Endothelial cell (in vitro differentiated cells): ENCODE measurements at regions not wholly inside any gene's neighbourhood (a gene's known extent, or its start where the extent isn't known, plus 50 kb on each side); places are given as distances from the start of the nearest gene placed in this dataset.

ENCODE experiments used
- DNase-seq: peaks from one replicate; pipeline ENCODE4 v3.0.0; 2021; ENCODE audit warnings: low spot score
- H3K27ac Mint-ChIP-seq: one replicate; pipeline ENCODE4 v1.8.0; 2021; ENCODE audit warnings: mixed read lengths, inconsistent platforms; ENCODE audit not compliant: unreplicated experiment
- H3K27me3 Mint-ChIP-seq: one replicate; pipeline ENCODE4 v1.8.0; 2021; ENCODE audit warnings: mild to moderate bottlenecking, moderate library complexity, mixed read lengths, inconsistent platforms; ENCODE audit not compliant: unreplicated experiment
- H3K36me3 Mint-ChIP-seq: one replicate; pipeline ENCODE4 v1.8.0; 2021; ENCODE audit warnings: mild to moderate bottlenecking, low read depth, mixed read lengths, inconsistent platforms; ENCODE audit not compliant: unreplicated experiment
- H3K4me1 Mint-ChIP-seq: one replicate; pipeline ENCODE4 v1.8.0; 2021; ENCODE audit warnings: mild to moderate bottlenecking, mixed read lengths, inconsistent platforms; ENCODE audit not compliant: unreplicated experiment
- H3K4me3 Mint-ChIP-seq: one replicate; pipeline ENCODE4 v1.8.0; 2021; ENCODE audit warnings: mild to moderate bottlenecking, mixed read lengths, inconsistent platforms; ENCODE audit not compliant: unreplicated experiment
- H3K9me3 Mint-ChIP-seq: one replicate; pipeline ENCODE4 v1.8.0; 2021; ENCODE audit warnings: mixed read lengths, inconsistent platforms; ENCODE audit not compliant: unreplicated experiment
- CTCF ChIP-seq: fragments of 200-600 bp; sonication (generic); IDR thresholded peaks from one replicate; pipeline ENCODE4 v1.5.0; 2021; ENCODE audit warnings: antibody characterized with exemption; ENCODE audit not compliant: unreplicated experiment

GRCh38 chr4:65265526-65265925 is 404.8 kb downstream of the EPHA5 start:
- Mint-ChIP-seq H3K4me1 (no peaks in the 10 kb centered on the region), H3K27me3 (peaks cover 3% of the 10 kb centered on the region), H3K27ac (no peak overlapping the region), H3K9me3 (no peaks in the 10 kb centered on the region), H3K4me3 (no peak overlapping the region), H3K36me3 (no peaks in the 10 kb centered on the region)
- no peak for DNase-seq
- TF ChIP-seq CTCF: no peak

- no peak for DNase-seq
- Mint-ChIP-seq H3K27ac (no peak overlapping the region), H3K4me3 (no peak overlapping the region), H3K9me3 (no peaks in the 10 kb centered on the region), H3K4me1 (no peaks in the 10 kb centered on the region), H3K36me3 (no peaks in the 10 kb centered on the region), H3K27me3 (no peaks in the 10 kb centered on the region)
- TF ChIP-seq CTCF: no peak
These were observed 411.0 kb downstream of the EPHA5 start for GRCh38 chr4:65259296-65259695.

- no peak for DNase-seq
- no peak for TF ChIP-seq CTCF
- Mint-ChIP-seq H3K4me3 (no peak overlapping the region), H3K36me3 (no peaks in the 10 kb centered on the region), H3K27me3 (no peaks in the 10 kb centered on the region), H3K4me1 (no peaks in the 10 kb centered on the region), H3K9me3 (no peaks in the 10 kb centered on the region), H3K27ac (no peak overlapping the region)
These were observed 419.4 kb downstream of the EPHA5 start for GRCh38 chr4:65250916-65251315.

GRCh38 chr4:65249111-65249510 is 421.2 kb downstream of the EPHA5 start:
- H3K4me3 Mint-ChIP-seq: no peak overlapping the region
- H3K27ac Mint-ChIP-seq: no peak overlapping the region
- no peaks in the 10 kb centered on the region for H3K4me1 Mint-ChIP-seq
- no peak for TF ChIP-seq CTCF
- no peaks in the 10 kb centered on the region for H3K27me3 Mint-ChIP-seq
- no peaks in the 10 kb centered on the region for H3K9me3 Mint-ChIP-seq
- no peaks in the 10 kb centered on the region for H3K36me3 Mint-ChIP-seq
- DNase-seq: no peak

GRCh38 chr4:65242156-65242846 is 428.0 kb downstream of the EPHA5 start:
- H3K36me3 Mint-ChIP-seq: no peaks in the 10 kb centered on the region
- H3K27me3 Mint-ChIP-seq: peaks cover 4% of the 10 kb centered on the region
- no peak overlapping the region for H3K27ac Mint-ChIP-seq
- no peak overlapping the region for H3K4me3 Mint-ChIP-seq
- H3K9me3 Mint-ChIP-seq: no peaks in the 10 kb centered on the region
- DNase-seq: no peak
- no peaks in the 10 kb centered on the region for H3K4me1 Mint-ChIP-seq
- TF ChIP-seq CTCF: no peak
